ENCODE measurements at regions not wholly inside any gene's neighbourhood (a gene's known extent, or its start where the extent isn't known, plus 50 kb on each side); places are given as distances from the start of the nearest gene placed in this dataset.

GRCh38 chr9:109953300-109953699 is 173.3 kb downstream of the PALM2AKAP2 start:
- DNase-seq, result no peak

DNA sequence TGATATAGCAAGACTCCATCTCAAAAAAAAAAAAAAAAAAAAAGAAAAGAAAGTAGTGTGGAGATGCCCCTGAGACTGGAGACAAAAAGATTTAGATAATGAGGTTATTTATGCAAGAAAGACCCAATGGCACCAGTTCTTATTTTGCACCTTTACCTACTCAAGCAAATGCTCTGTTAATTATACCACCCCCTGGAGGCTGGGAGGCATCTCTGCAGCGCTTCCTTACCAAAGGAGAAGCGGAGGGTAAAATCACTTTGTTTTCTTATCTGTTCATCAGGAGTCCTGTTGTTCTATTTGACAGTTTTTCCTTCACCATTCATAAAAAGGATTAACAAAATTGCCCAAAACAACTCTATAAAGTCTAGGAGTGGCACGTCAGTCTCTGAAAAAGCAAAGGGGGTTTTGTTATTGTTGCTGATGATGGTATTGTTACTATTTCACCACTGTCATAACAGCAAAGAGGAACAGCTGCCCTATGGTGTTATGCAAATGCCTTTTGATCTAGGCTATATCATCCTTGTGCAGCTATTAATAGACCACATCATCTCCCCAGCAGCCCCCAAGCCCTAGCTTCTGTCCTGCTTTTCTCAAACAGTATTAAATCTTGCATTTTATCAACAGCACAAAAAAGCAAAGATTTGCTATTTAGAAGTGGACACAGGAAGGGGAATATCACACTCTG is 174.0 kb downstream of the PALM2AKAP2 start:
- DNase-seq, result no peak

DNA sequence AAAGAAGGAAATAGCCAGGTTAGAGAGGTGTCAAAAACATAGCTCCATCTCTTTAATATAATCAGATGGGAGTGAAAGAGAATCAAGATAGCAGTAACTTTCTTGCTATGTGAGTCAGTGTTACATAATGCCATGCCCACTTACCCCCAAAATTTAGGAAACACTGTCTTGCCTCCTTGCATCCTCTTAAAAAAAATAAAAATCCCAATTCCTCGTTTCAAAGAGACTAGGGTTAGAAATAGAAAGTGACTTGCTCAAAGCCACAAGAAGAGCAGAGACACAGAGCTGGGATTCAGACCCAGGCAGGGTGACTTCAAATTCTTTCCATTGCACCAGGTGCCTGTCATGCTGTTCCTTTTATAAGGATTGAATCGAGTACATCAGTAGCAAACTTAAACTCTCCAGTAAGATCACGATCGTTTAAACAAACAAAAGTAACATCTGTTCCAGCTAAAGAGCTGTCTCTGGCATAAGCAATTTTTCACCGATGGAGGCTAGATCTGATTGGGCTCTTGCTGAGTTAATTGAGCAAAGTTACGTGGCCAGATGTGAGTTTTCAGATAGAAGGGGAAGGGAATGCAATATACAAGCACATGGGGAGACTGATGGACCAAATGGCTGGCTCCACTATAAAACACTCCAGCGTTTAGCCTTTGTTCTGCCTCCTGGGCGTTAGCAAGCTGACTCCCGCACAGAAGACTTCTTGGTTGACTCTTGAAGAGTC is 176.9 kb downstream of the PALM2AKAP2 start:
- DNase-seq, result no peak

GRCh38 chr9:109959679-109960078 is 179.7 kb downstream of the PALM2AKAP2 start:
- DNase-seq, result no peak

DNA sequence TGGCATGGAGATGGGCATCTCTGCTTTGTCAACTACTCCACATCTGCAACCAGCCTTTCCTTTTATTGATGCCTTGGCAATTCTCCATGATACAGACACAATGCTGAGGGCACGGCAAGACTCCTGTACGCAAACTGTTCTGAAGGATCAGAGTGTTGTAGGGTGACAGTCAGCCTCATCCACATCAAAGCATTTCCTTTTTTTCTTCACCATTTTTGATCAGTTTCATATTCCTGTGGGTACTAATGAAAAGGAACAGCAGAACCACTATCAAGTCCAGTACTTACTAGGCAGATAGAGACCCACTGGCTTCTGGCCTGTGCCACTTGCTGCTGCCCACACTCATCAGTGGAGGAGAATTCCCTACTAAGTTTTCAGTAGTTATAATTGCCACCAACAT is 181.6 kb downstream of the PALM2AKAP2 start:
- no peak for DNase-seq

- no peak for DNase-seq
Observed at GRCh38 chr9:109962215-109962614, 182.2 kb downstream of the PALM2AKAP2 start.

DNA sequence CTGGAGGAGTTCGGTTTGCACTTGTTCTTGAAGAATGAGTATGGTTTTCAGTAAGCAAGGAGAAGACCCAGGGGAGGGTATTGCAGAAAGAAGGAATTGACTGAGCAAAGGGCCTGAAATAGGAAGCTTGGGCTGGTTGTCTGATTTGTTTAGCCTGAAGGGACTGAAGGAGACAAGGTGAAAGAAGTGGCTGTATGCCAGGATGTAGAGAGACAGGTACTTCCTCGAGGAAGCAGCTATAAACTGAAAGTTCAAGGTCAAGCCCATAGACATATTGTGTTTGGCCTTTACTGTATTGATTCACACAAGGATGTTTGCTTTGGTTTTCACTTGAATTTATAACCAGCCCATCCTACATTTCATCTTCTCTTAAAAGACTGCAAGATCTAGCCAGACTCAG is 183.1 kb downstream of the PALM2AKAP2 start:
- no peak for DNase-seq

DNA sequence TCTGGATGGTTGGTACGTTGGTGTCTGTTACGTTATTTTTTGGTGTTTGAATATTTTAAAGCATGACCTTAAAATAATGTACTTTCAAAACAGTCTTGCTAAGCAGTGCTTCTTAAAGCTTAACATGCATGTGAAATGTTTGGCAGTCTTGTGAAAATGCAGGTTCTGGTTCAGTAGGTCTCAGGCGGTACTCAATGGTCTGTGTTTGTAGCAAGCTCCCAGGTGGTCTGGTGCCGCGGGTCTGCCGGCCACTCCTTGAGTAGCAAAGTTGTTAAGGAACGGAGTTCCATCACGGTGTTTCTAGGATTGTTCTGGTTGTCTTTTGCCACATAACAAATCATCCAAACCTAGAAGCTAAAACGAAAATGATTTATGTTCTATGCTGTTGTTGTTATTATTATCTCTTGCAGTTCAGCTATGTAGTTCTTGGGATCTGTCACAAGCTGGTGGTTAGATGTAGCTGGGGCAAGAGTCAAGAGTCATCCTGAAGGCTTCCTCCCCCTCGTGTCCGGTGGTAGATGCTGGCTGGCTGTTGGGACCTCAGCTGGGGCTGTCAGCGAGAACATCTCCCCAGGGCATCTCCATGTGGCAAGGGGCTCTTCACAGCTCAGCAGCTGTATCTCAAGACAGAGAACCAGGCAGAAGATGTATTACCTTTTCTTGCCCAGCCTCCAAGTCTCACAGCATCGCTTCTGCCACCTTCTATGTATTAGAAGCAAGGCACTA is 186.8 kb downstream of the PALM2AKAP2 start:
- no peak for DNase-seq

GRCh38 chr9:109967651-109968642 is 187.9 kb downstream of the PALM2AKAP2 start:
- DNase-seq, result no peak

GRCh38 chr9:109969011-109969410 is 189.0 kb downstream of the PALM2AKAP2 start:
- no peak for DNase-seq

- DNase-seq, result no peak
Observed at GRCh38 chr9:109969573-109970237, 189.7 kb downstream of the PALM2AKAP2 start.

DNA sequence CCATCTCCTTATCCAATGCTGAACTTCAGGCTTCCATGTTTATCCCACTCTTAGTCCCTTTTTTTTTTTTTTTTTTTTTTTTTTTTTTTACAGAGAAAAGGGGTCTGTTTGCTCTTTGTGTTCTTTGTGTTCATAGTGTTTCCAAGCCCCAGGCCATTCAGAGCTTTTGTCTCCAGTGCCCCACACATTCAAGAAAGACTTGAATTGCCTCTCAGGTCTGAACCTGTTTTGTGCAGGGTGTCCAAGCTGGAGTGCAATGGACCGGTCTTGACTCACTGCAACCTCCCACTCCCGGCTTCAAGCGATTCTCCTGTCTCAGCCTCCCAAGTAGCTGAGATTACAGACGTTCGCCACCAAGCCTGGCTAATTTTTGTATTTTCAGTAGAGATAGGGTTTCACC is 191.2 kb downstream of the PALM2AKAP2 start:
- no peak for DNase-seq

GRCh38 chr9:109972026-109972882 is 192.3 kb downstream of the PALM2AKAP2 start:
- DNase-seq, result no peak

DNA sequence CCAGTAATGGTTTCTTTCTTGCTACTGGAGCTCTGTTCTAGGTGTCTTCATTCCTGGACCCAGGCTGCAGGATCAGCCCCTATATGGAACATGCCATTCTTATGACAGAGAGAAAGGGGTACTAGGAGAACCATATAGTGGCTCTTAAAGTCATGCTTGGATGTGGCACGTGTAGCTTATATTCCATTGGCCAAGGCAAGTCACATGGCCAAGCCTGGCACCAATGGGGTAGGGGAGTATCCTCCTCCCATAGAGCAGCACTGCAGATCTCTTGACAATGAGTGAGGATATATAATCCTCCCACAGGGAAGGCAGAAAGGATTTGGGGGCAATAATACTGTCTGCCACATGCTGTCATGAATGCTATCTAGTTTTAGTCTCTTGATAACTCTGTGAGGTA is 193.3 kb downstream of the PALM2AKAP2 start:
- DNase-seq, result no peak

DNA sequence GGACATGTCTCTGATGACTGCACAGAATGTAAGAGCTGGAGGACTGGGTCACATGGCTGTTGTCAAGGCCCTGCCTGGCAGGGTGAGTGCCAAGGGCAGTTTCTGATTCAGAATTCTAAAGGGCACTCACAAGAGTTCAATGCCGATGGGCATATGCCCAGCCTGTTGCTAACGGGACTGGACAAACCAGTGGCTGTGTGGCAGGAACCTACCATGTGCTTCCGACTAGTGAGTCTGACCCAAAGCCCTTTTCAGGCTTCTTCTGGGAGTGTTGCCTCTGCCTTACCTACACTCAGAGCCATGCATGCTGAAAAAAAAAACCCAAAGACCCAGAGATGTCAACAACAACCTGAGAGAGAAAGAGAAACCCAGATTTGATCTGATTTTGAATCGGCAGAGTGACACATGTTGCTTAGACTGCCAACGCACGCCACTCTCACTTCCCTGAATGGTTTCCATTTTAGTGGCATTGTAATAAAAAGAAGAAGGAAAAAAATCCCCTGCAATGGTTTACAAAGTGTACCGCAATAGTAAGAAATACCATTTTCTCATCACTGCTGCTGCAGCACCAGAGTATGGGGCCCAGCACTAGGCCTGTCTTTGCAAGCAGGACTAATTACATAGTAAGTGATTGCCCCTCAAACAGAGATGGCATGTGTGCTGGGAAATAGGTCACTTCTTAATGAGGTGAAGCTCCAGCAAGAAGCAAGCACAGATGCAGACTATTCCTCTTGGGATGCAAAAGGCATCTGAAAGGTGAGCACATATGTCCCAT is 194.3 kb downstream of the PALM2AKAP2 start:
- DNase-seq, result peak; percentile 52

DNA sequence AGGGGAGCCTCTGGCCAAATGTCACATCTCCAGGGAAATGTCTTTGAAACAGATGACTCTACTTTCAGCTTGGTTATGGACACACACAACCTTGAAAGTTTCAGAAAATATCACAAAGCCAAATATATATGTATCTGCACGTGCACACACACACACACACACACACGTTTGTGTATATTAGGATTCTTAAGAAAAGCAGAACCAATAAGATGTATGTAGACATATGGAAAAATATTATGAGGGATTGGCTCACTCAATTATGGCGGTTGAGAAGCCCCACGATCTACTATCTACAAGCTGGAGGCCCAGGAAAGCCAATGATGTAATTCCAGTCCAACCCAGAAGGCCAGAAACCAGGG is 194.9 kb downstream of the PALM2AKAP2 start:
- DNase-seq, result no peak

GRCh38 chr9:109975574-109976295 is 195.7 kb downstream of the PALM2AKAP2 start:
- no peak for DNase-seq

- no peak for DNase-seq
Observed at GRCh38 chr9:109976303-109976702, 196.3 kb downstream of the PALM2AKAP2 start.

- no peak for DNase-seq
Observed at GRCh38 chr9:109977521-109977920, 197.5 kb downstream of the PALM2AKAP2 start.

DNA sequence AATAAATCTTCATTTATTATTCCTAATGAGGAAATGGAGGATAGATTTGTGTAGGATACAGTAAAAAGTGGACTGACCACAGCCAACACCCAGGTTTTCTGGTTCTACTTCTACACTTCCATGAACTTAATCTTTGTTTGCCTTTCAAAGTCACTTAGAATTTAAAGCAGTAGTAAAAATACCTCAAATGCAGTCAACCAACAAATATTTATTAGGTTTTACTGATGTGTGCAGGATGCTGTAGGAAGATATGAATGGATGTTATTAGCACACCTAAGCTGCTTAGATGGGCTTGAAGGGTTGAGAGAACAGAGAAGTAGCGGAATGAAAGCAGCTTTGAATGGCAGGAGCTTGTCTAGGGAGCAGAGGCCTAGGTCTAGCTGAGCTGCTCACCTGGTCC is 201.1 kb downstream of the PALM2AKAP2 start:
- DNase-seq, result no peak
